HCT116 (cell line): ENCODE measurements at regions not wholly inside any gene's neighbourhood (a gene's known extent, or its start where the extent isn't known, plus 50 kb on each side); places are given as distances from the start of the nearest gene placed in this dataset.

Experiments
- ATAC-seq: fragments of 200-7000 bp; cut with Tn5 transposase; 2 replicates; pipeline ENCODE4 v1.9.1; 2020; ENCODE audit warnings: mild to moderate bottlenecking, moderate library complexity
- BruUV-seq: library from RNA; stranded (reverse); fragments of 400-500 nt; replicated peaks from 2 replicates; lab custom pipeline; 2021; lab: Mats Ljungman, UMichigan
- CTCF ChIA-PET: fragments of 300-600 bp; sonication (Branson Sonifier 250); formaldehyde crosslinking; loops from one replicate; lab custom pipeline; 2021; ENCODE audit warnings: antibody characterized with exemption; lab: Charles Lee
- POLR2A ChIA-PET: fragments of 300-600, 350-600 bp; sonication (Branson Sonifier 250); formaldehyde crosslinking; loops from one replicate; lab custom pipeline; 2021; ENCODE audit warnings: antibody characterized with exemption; lab: Charles Lee
- RAD21 ChIA-PET, 2 experiments: fragments of 300-600 bp; sonication (Branson Sonifier 250); formaldehyde crosslinking; loops; one replicate each; lab custom pipeline; 2023; ENCODE audit warnings: low total read pairs in 2 of 2; ENCODE audit not compliant: uncharacterized antibody in 2 of 2, unreplicated experiment in 2 of 2, low non-redundant PET in 1 of 2; lab: Charles Lee
- DNase-seq: peaks from one replicate; pipeline ENCODE4 v3.0.0-alpha.2; 2010; ENCODE audit warnings: low read depth, low spot score
- H2AFZ ChIP-seq: fragments of 200-600 bp; shearing (Covaris generic), sonication (generic); 2 replicates; pipeline ENCODE4 v1.6.1; 2017; ENCODE audit warnings: low read depth, mixed run types, mixed read lengths, antibody characterized with exemption, low read length; ENCODE audit not compliant: poor library complexity, severe bottlenecking
- H3K27ac ChIP-seq: 2 replicates; pipeline ENCODE4 v1.5.1; 2012; ENCODE audit warnings: low read depth, low read length
- H3K27me3 ChIP-seq: fragments of 200-600 bp; sonication (generic); 2 replicates; pipeline ENCODE4 v1.6.1; 2016; ENCODE audit warnings: mixed run types, low read length, mixed read lengths; ENCODE audit not compliant: insufficient read depth
- H3K36me3 ChIP-seq, 2 experiments: fragments of 200-500 bp in 1 of 2; fragments of 200-600 bp in 1 of 2; sonication (Bioruptor generic) in 1 of 2; sonication (generic) in 1 of 2; 2 replicates each; pipeline versions ENCODE4 v1.5.1 to v1.6.1; 2014 to 2016; ENCODE audit warnings: low read length in 2 of 2, inconsistent platforms in 1 of 2, mixed read lengths in 1 of 2, mixed run types in 1 of 2; ENCODE audit not compliant: insufficient read depth in 2 of 2, control insufficient read depth in 1 of 2
- H3K4me1 ChIP-seq, 2 experiments: fragments of 200-600 bp in 1 of 2; sonication (generic) in 1 of 2; 2 replicates each; pipeline versions ENCODE4 v1.5.1 to v1.6.1; 2012 to 2017; ENCODE audit warnings: low read length in 2 of 2, inconsistent platforms in 1 of 2, mild to moderate bottlenecking in 1 of 2, mixed read lengths in 1 of 2, mixed run types in 1 of 2, moderate library complexity in 1 of 2; ENCODE audit not compliant: insufficient read depth in 2 of 2, control insufficient read depth in 1 of 2
- H3K4me2 ChIP-seq: fragments of 200-600 bp; sonication (generic); 2 replicates; pipeline ENCODE4 v1.6.1; 2017; ENCODE audit warnings: mixed run types, low read length, mixed read lengths
- H3K4me3 ChIP-seq, 2 experiments: fragments of 200-600 bp in 1 of 2; sonication (generic) in 1 of 2; replicated peaks in 1 of 2; 2 replicates each; pipeline ENCODE4 v1.5.1; 2011 to 2016; ENCODE audit warnings: low read length in 2 of 2, control low read depth in 1 of 2, low read depth in 1 of 2, mild to moderate bottlenecking in 1 of 2, mixed read lengths in 1 of 2, mixed run types in 1 of 2
- H3K79me2 ChIP-seq: fragments of 200-600 bp; sonication (generic); 2 replicates; pipeline ENCODE4 v1.6.1; 2017; ENCODE audit warnings: mild to moderate bottlenecking, mixed run types, low read length, moderate library complexity, mixed read lengths; ENCODE audit not compliant: insufficient read depth
- H3K9ac ChIP-seq: fragments of 200-600 bp; sonication (generic); 2 replicates; pipeline ENCODE4 v1.6.1; 2016; ENCODE audit warnings: low read length, mixed read lengths
- H3K9me2 ChIP-seq: fragments of 200-600 bp; sonication (generic), shearing (Covaris generic); 2 replicates; pipeline ENCODE4 v1.6.1; 2017; ENCODE audit warnings: mixed run types, mild to moderate bottlenecking, moderate library complexity; ENCODE audit not compliant: insufficient read depth
- H3K9me3 ChIP-seq, 2 experiments: fragments of 200-500 bp in 1 of 2; fragments of 200-600 bp in 1 of 2; sonication (Bioruptor generic) in 1 of 2; sonication (generic) in 1 of 2; 2 replicates each; pipeline ENCODE4 v1.6.1; 2014 to 2017; ENCODE audit warnings: low read length in 2 of 2, mixed read lengths in 2 of 2, inconsistent platforms in 1 of 2, low read depth in 1 of 2, mild to moderate bottlenecking in 1 of 2, mixed run types in 1 of 2, moderate library complexity in 1 of 2; ENCODE audit not compliant: control insufficient read depth in 1 of 2, insufficient read depth in 1 of 2
- H4K20me1 ChIP-seq: fragments of 200-600 bp; sonication (generic), shearing (Covaris generic); 2 replicates; pipeline ENCODE4 v1.6.1; 2017; ENCODE audit warnings: mixed run types, mild to moderate bottlenecking, moderate library complexity; ENCODE audit not compliant: insufficient read depth
- CBX3 ChIP-seq: IDR thresholded peaks from 2 replicates; pipeline ENCODE4 v1.6.1; 2012; ENCODE audit warnings: low read depth
- JUND ChIP-seq: IDR thresholded peaks from 2 replicates; pipeline ENCODE4 v1.6.1; 2012
- POLR2A ChIP-seq: IDR thresholded peaks from 2 replicates; pipeline ENCODE4 v1.7.0; 2011; ENCODE audit warnings: borderline replicate concordance; ENCODE audit not compliant: insufficient read depth, insufficient read length; ENCODE audit errors: extremely low read depth
- POLR2AphosphoS5 ChIP-seq: IDR thresholded peaks from 2 replicates; pipeline ENCODE4 v1.6.1; 2011; ENCODE audit warnings: mild to moderate bottlenecking, low read depth, low read length, moderate library complexity
- RAD21 ChIP-seq: IDR thresholded peaks from 2 replicates; pipeline ENCODE4 v1.6.1; 2012; ENCODE audit warnings: low read depth, mild to moderate bottlenecking
- REST ChIP-seq: IDR thresholded peaks from 2 replicates; pipeline ENCODE4 v1.6.1; 2012; ENCODE audit warnings: low read depth
- SIN3A ChIP-seq: IDR thresholded peaks from 2 replicates; pipeline ENCODE4 v1.6.1; 2012; ENCODE audit warnings: low read depth
- SRF ChIP-seq: IDR thresholded peaks from 2 replicates; pipeline ENCODE4 v1.6.1; 2012; ENCODE audit warnings: low read depth
- intact Hi-C: fragments of 100-400 bp; cut with micrococcal nuclease; formaldehyde crosslinking; loops from 2 replicates; pipeline ENCODE4 v1.10.0; 2022

GRCh38 chr3:117246771-117247555 lies 537.4 kb downstream of the TUSC7 start:
- Histone ChIP-seq H3K9ac (no peak overlapping the region), H3K27me3 (no peaks in the 10 kb centered on the region), H2AFZ (no peak overlapping the region), H3K4me2 (no peak overlapping the region), H3K9me2 (no peaks in the 10 kb centered on the region), H3K27ac (no peak overlapping the region), H3K4me1 (no peaks in the 10 kb centered on the region), H3K79me2 (no peaks in the 10 kb centered on the region), H4K20me1 (no peaks in the 10 kb centered on the region), H3K9me3 (no peaks in the 10 kb centered on the region), H3K36me3 (no peaks in the 10 kb centered on the region), H3K4me3 (no peak overlapping the region)
- CTCF ChIA-PET: no interaction called here
- DNase-seq (no peak), ATAC-seq (no peak)
- RAD21 ChIA-PET: no interaction called here
- intact Hi-C loops: no loop called here
- POLR2A ChIA-PET: no interaction called here
- TF ChIP-seq REST (no peak), SRF (no peak), POLR2A (no peak), SIN3A (no peak), CBX3 (no peak), POLR2AphosphoS5 (no peak), JUND (no peak), RAD21 (no peak)
- no TSS peak for BruUV-seq
